ENCODE measurements at regions not wholly inside any gene's neighbourhood (a gene's known extent, or its start where the extent isn't known, plus 50 kb on each side); places are given as distances from the start of the nearest gene placed in this dataset.

DNA sequence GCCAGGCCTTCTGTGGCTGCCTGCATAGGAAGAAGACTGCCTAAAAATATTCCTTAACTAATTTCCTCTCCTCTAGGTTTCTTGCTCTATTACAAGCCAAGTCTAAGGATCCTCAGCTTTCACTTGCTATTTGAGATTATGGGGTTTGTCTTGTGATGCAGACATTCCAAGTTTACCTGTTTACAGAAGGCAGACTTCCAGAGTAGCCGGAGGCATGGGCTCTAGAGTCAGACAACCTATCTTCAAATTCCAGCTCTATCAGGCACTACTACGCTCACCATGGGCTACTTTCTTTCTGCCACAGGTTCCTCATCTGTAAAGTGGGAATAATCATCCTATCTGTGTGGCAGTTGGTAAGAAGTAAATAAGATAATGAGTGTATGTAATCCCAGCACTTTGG lies 95.6 kb upstream of the BCL6 start:
- TF ChIP-seq POLR2A (IDR thresholded peaks at IDR 0.05; ENCODE audit: extremely low read depth, insufficient read length): no peak
- TF ChIP-seq, protein P1, sequence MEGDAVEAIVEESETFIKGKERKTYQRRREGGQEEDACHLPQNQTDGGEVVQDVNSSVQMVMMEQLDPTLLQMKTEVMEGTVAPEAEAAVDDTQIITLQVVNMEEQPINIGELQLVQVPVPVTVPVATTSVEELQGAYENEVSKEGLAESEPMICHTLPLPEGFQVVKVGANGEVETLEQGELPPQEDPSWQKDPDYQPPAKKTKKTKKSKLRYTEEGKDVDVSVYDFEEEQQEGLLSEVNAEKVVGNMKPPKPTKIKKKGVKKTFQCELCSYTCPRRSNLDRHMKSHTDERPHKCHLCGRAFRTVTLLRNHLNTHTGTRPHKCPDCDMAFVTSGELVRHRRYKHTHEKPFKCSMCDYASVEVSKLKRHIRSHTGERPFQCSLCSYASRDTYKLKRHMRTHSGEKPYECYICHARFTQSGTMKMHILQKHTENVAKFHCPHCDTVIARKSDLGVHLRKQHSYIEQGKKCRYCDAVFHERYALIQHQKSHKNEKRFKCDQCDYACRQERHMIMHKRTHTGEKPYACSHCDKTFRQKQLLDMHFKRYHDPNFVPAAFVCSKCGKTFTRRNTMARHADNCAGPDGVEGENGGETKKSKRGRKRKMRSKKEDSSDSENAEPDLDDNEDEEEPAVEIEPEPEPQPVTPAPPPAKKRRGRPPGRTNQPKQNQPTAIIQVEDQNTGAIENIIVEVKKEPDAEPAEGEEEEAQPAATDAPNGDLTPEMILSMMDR (IDR thresholded peaks at IDR 0.05; ENCODE audit: low read depth, low read length): no peak
